ENCODE measurements at regions not wholly inside any gene's neighbourhood (a gene's known extent, or its start where the extent isn't known, plus 50 kb on each side); places are given as distances from the start of the nearest gene placed in this dataset.

DNA sequence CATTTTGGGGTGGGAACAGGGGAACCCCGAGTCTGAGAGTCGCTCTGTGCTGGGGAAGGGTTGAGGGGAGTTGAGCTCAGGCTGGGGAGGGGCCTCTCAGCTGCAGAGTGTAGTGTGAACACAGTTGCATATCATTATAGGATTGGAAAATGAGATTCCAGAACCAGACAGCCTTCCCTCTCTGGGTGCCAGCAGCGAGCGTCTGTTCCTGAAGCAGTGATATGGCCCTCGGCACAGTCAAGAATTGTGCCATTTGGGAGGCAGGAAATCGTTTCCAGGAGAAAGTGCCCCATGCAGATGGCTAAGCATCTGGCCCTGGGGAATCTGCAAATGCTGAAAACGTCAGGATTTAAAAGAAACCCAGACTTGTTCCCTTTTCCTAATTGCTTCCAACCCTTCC is 70.4 kb upstream of the SFSWAP start:
- DNase-seq, result no peak
- no peak overlapping the region for H3K27ac Mint-ChIP-seq
- H3K27me3 Mint-ChIP-seq (ENCODE audit: insufficient read depth), result peaks cover 2% of the 10 kb centered on the region
- no peak for TF ChIP-seq CTCF (IDR thresholded peaks at IDR 0.05)
- no peak overlapping the region for H3K4me3 Mint-ChIP-seq
- no peaks in the 10 kb centered on the region for H3K4me1 Mint-ChIP-seq (ENCODE audit: low read depth)
- H3K9me3 Mint-ChIP-seq, result no peaks in the 10 kb centered on the region; the same call in 1 of the 2 replicates
- no peaks in the 10 kb centered on the region for H3K36me3 Mint-ChIP-seq (ENCODE audit: low read depth)

- H3K4me3 Mint-ChIP-seq, result no peak overlapping the region
- TF ChIP-seq CTCF (IDR thresholded peaks at IDR 0.05), result no peak
- no peaks in the 10 kb centered on the region for H3K4me1 Mint-ChIP-seq (ENCODE audit: low read depth)
- no peaks in the 10 kb centered on the region; the same call in 1 of the 2 replicates for H3K9me3 Mint-ChIP-seq
- no peak for DNase-seq
- H3K27me3 Mint-ChIP-seq (ENCODE audit: insufficient read depth), result peaks cover 2% of the 10 kb centered on the region
- H3K36me3 Mint-ChIP-seq (ENCODE audit: low read depth), result no peaks in the 10 kb centered on the region
- no peak overlapping the region for H3K27ac Mint-ChIP-seq
Observed at GRCh38 chr12:131641315-131641714, 69.6 kb upstream of the SFSWAP start.

DNA sequence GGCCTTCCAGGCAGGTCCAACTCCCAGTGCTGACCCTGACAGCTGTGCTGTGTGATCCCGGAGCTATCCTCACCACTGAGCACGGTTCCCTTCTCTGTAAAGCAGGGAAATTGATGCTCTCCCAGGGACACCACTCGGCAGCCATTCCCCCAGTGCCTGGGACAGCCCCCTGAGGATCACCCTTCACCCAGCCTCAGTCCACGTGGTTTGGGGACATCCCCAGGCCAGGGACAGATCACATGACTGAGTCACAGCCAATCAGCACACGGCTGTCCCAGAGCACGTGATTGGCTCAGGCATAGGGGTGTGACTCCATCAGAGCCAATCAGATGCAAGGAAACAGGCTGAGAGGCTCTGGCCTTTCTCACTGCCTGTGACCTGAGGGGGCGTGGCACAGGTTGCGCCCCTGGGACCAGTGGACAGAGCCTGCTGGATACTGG is 68.8 kb upstream of the SFSWAP start:
- DNase-seq, result no peak
- Mint-ChIP-seq H3K36me3 (ENCODE audit: low read depth) (no peaks in the 10 kb centered on the region), H3K9me3 (no peaks in the 10 kb centered on the region; the same call in 1 of the 2 replicates), H3K4me1 (ENCODE audit: low read depth) (no peaks in the 10 kb centered on the region), H3K4me3 (no peak overlapping the region), H3K27me3 (ENCODE audit: insufficient read depth) (peaks cover 2% of the 10 kb centered on the region), H3K27ac (no peak overlapping the region)
- TF ChIP-seq CTCF (IDR thresholded peaks at IDR 0.05), result no peak

GRCh38 chr12:131642771-131643170 is 68.1 kb upstream of the SFSWAP start:
- H3K9me3 Mint-ChIP-seq, result peaks cover 3% of the 10 kb centered on the region; the same call in 1 of the 2 replicates
- TF ChIP-seq CTCF (IDR thresholded peaks at IDR 0.05), result no peak
- H3K27ac Mint-ChIP-seq, result no peak overlapping the region
- peaks cover 2% of the 10 kb centered on the region for H3K27me3 Mint-ChIP-seq (ENCODE audit: insufficient read depth)
- H3K36me3 Mint-ChIP-seq (ENCODE audit: low read depth), result no peaks in the 10 kb centered on the region
- no peaks in the 10 kb centered on the region for H3K4me1 Mint-ChIP-seq (ENCODE audit: low read depth)
- no peak for DNase-seq
- no peak overlapping the region for H3K4me3 Mint-ChIP-seq

DNA sequence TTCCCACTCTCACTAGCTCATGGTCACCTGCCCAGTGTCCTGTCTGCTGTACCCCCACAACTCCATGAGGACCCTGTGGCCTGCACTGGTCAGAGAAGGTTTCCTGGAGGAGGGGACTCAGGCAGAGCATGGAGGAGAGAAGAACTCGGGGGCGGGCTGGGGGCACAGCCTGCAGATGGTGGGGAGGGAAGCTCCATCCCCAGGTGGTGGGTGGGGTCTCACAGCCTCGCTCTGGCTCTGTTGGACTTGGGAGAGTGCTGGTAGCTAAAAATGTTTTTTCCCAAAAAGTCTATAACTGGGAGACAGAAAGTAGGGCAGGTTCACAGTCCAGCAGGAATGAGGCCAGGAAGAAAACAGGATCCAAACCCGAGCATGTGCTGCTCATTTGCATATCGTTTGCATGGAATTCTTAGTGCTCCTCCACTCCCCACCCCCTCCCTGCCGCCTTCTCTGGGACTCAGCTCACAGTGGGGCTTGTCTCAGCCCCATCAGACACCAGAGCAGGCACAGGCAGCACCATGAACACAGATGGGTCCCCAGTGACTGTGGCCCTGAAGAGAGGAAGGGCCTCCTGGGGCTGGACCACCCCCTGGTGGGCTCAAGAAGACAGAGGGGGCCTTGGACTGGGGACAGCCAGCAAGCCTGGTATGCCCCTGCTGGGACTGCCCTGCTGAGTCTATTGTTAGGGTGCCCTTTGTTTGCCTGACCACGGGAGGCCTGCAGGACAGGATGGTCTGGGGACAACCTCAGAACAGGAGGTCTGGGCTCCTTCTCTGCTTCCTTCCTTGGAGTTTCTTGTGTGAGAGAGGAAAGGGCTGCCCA is 67.0 kb upstream of the SFSWAP start:
- no peak overlapping the region for H3K27ac Mint-ChIP-seq
- H3K4me1 Mint-ChIP-seq (ENCODE audit: low read depth), result no peaks in the 10 kb centered on the region
- no peaks in the 10 kb centered on the region for H3K36me3 Mint-ChIP-seq (ENCODE audit: low read depth)
- DNase-seq, result no peak
- no peak for TF ChIP-seq CTCF (IDR thresholded peaks at IDR 0.05)
- H3K27me3 Mint-ChIP-seq (ENCODE audit: insufficient read depth), result peaks cover 2% of the 10 kb centered on the region
- peaks cover 4% of the 10 kb centered on the region; the same call in 1 of the 2 replicates for H3K9me3 Mint-ChIP-seq
- H3K4me3 Mint-ChIP-seq, result no peak overlapping the region
